ENCODE measurements at regions not wholly inside any gene's neighbourhood (a gene's known extent, or its start where the extent isn't known, plus 50 kb on each side); places are given as distances from the start of the nearest gene placed in this dataset.

GRCh38 chr18:41165625-41166024 is 789.4 kb upstream of the PIK3C3 start:
- TF ChIP-seq CTCF (IDR thresholded peaks at IDR 0.05 in 2 of 3, conservative IDR thresholded peaks at IDR 0.05 in 1 of 3; ENCODE audit: control insufficient read depth in 2 of 3, extremely low read depth in 1 of 3, insufficient read depth in 1 of 3, low read depth in 3 of 3, low read length in 3 of 3) (no peak), CBX5 (IDR thresholded peaks at IDR 0.05; ENCODE audit: low read depth) (no peak), EZH2 (IDR thresholded peaks at IDR 0.05; ENCODE audit: borderline replicate concordance, control insufficient read depth, low read depth, low read length) (no peak), POLR2A (IDR thresholded peaks at IDR 0.05; ENCODE audit: low read depth, low read length) (no peak), ETV6 (conservative IDR thresholded peaks at IDR 0.05 in 1 of 2, IDR thresholded peaks at IDR 0.05 in 1 of 2; ENCODE audit: borderline replicate concordance in 1 of 2, low read depth in 1 of 2) (no peak), RFX5 (IDR thresholded peaks at IDR 0.05; ENCODE audit: low read depth, low read length) (no peak), E4F1 (IDR thresholded peaks at IDR 0.05; ENCODE audit: borderline replicate concordance, partially characterized antibody) (no peak), BCL3 (IDR thresholded peaks at IDR 0.05; ENCODE audit: borderline replicate concordance, insufficient read depth, low read depth, low read length, poor library complexity, severe bottlenecking) (no peak), CREB1 (IDR thresholded peaks at IDR 0.05; ENCODE audit: low read depth) (no peak), TAF1 (IDR thresholded peaks at IDR 0.05; ENCODE audit: borderline replicate concordance, low read depth, low read length) (no peak), EP300 (IDR thresholded peaks at IDR 0.05; ENCODE audit: borderline replicate concordance in 1 of 2, control insufficient read depth in 1 of 2, low read depth in 2 of 2, low read length in 2 of 2) (no peak)

Data from GM12878 (cell line).